HG03103 (cell line): ENCODE measurements at regions not wholly inside any gene's neighbourhood (a gene's known extent, or its start where the extent isn't known, plus 50 kb on each side); places are given as distances from the start of the nearest gene placed in this dataset.

Experiments used
- ATAC-seq: cut with Tn5 transposase; IDR thresholded peaks from one replicate; pipeline ENCODE4 v1.9.1; 2021; ENCODE audit warnings: low read depth; ENCODE audit not compliant: unreplicated experiment

GRCh38 chr5:57613741-57614140 lies 131.1 kb upstream of the ACTBL2 start:
- ATAC-seq = no peak

GRCh38 chr5:57611177-57611576 lies 128.6 kb upstream of the ACTBL2 start:
- ATAC-seq = no peak

- no peak for ATAC-seq
These were observed 125.9 kb upstream of the ACTBL2 start for GRCh38 chr5:57608542-57608941.

- no peak for ATAC-seq
These were observed 119.4 kb upstream of the ACTBL2 start for GRCh38 chr5:57601996-57602395.

GRCh38 chr5:57600321-57600720 lies 117.7 kb upstream of the ACTBL2 start:
- ATAC-seq = no peak

- no peak for ATAC-seq
These were observed 116.1 kb upstream of the ACTBL2 start for GRCh38 chr5:57598756-57599155.

- no peak for ATAC-seq
These were observed 115.5 kb upstream of the ACTBL2 start for GRCh38 chr5:57598097-57598496.

- ATAC-seq = no peak
These were observed 112.9 kb upstream of the ACTBL2 start for GRCh38 chr5:57595523-57595991.

GRCh38 chr5:57594436-57594835 lies 111.8 kb upstream of the ACTBL2 start:
- no peak for ATAC-seq

- ATAC-seq = no peak
These were observed 109.6 kb upstream of the ACTBL2 start for GRCh38 chr5:57592236-57592635.

GRCh38 chr5:57586649-57587048 lies 104.0 kb upstream of the ACTBL2 start:
- ATAC-seq = no peak

GRCh38 chr5:57582578-57583070 lies 100.0 kb upstream of the ACTBL2 start:
- no peak for ATAC-seq

- no peak for ATAC-seq
These were observed 99.2 kb upstream of the ACTBL2 start for GRCh38 chr5:57581772-57582171.

- no peak for ATAC-seq
These were observed 98.6 kb upstream of the ACTBL2 start for GRCh38 chr5:57581222-57581621.

- ATAC-seq = peak; percentile 71
These were observed 95.0 kb upstream of the ACTBL2 start for GRCh38 chr5:57577432-57578175.

- ATAC-seq = no peak
These were observed 93.7 kb upstream of the ACTBL2 start for GRCh38 chr5:57576317-57576716.

- no peak for ATAC-seq
These were observed 93.2 kb upstream of the ACTBL2 start for GRCh38 chr5:57575839-57576238.

- ATAC-seq = no peak
These were observed 89.8 kb upstream of the ACTBL2 start for GRCh38 chr5:57572461-57572860.

- ATAC-seq = no peak
These were observed 87.0 kb upstream of the ACTBL2 start for GRCh38 chr5:57569601-57570000.

- no peak for ATAC-seq
These were observed 85.5 kb upstream of the ACTBL2 start for GRCh38 chr5:57568136-57568535.

- ATAC-seq = no peak
These were observed 84.3 kb upstream of the ACTBL2 start for GRCh38 chr5:57566914-57567313.

- no peak for ATAC-seq
These were observed 78.7 kb upstream of the ACTBL2 start for GRCh38 chr5:57561231-57561842.
